GM19395 (cell line): ENCODE measurements at regions not wholly inside any gene's neighbourhood (a gene's known extent, or its start where the extent isn't known, plus 50 kb on each side); places are given as distances from the start of the nearest gene placed in this dataset.
A peak's percentile ranks its signal among the peaks of the same experiment; 100 is the strongest.

Source experiments
- ATAC-seq: cut with Tn5 transposase; IDR thresholded peaks from one replicate; pipeline ENCODE4 v1.9.1; 2021; ENCODE audit warnings: mild to moderate bottlenecking, moderate library complexity; ENCODE audit not compliant: unreplicated experiment

GRCh38 chr9:73219985-73220626, 68.4 kb downstream of the ANXA1 start:
- ATAC-seq, result peak; percentile 82

GRCh38 chr9:73223594-73223993, 71.9 kb downstream of the ANXA1 start:
- ATAC-seq, result no peak

- ATAC-seq, result no peak
Observed at GRCh38 chr9:73229543-73229942, 77.9 kb downstream of the ANXA1 start.

- no peak for ATAC-seq
Observed at GRCh38 chr9:73230251-73230650, 78.6 kb downstream of the ANXA1 start.

- ATAC-seq, result no peak
Observed at GRCh38 chr9:73231203-73231602, 79.5 kb downstream of the ANXA1 start.

- ATAC-seq, result no peak
Observed at GRCh38 chr9:73233359-73234007, 81.8 kb downstream of the ANXA1 start.

GRCh38 chr9:73234008-73234360, 82.3 kb downstream of the ANXA1 start:
- ATAC-seq, result no peak

GRCh38 chr9:73237140-73237539, 85.5 kb downstream of the ANXA1 start:
- ATAC-seq, result no peak

- ATAC-seq, result no peak
Observed at GRCh38 chr9:73239570-73240265, 88.1 kb downstream of the ANXA1 start.

GRCh38 chr9:73243078-73243477, 91.4 kb downstream of the ANXA1 start:
- ATAC-seq, result no peak

GRCh38 chr9:73259086-73259696, 107.5 kb downstream of the ANXA1 start:
- no peak for ATAC-seq

- ATAC-seq, result no peak
Observed at GRCh38 chr9:73260506-73260905, 108.8 kb downstream of the ANXA1 start.

GRCh38 chr9:73264631-73265030, 113.0 kb downstream of the ANXA1 start:
- no peak for ATAC-seq

- no peak for ATAC-seq
Observed at GRCh38 chr9:73265876-73266275, 114.2 kb downstream of the ANXA1 start.

GRCh38 chr9:73269430-73270101, 117.9 kb downstream of the ANXA1 start:
- no peak for ATAC-seq

- ATAC-seq, result peak; percentile 76
Observed at GRCh38 chr9:73270967-73271721, 119.5 kb downstream of the ANXA1 start.

- ATAC-seq, result no peak
Observed at GRCh38 chr9:73280113-73280512, 128.4 kb downstream of the ANXA1 start.

- ATAC-seq, result no peak
Observed at GRCh38 chr9:73284377-73284776, 132.7 kb downstream of the ANXA1 start.

- no peak for ATAC-seq
Observed at GRCh38 chr9:73294336-73294735, 142.7 kb downstream of the ANXA1 start.

GRCh38 chr9:73325983-73326382, 174.3 kb downstream of the ANXA1 start:
- no peak for ATAC-seq

- no peak for ATAC-seq
Observed at GRCh38 chr9:73327149-73327548, 175.5 kb downstream of the ANXA1 start.
